ENCODE measurements at regions not wholly inside any gene's neighbourhood (a gene's known extent, or its start where the extent isn't known, plus 50 kb on each side); places are given as distances from the start of the nearest gene placed in this dataset.

GRCh38 chr9:108631496-108632285 is 224.1 kb downstream of the ACTL7B start:
- Histone ChIP-seq H3K36me3 (ENCODE audit: control insufficient read depth, insufficient read depth, low read length) (no peaks in the 10 kb centered on the region), H3K4me1 (ENCODE audit: control insufficient read depth, insufficient read depth, low read length) (no peaks in the 10 kb centered on the region), H3K27me3 (ENCODE audit: control insufficient read depth, insufficient read depth, low read length) (no peaks in the 10 kb centered on the region), H3K4me3 (ENCODE audit: low read depth, low read length) (no peak overlapping the region), H3K9ac (ENCODE audit: low read depth, low read length) (no peak overlapping the region), H3K9me3 (ENCODE audit: control insufficient read depth, insufficient read depth, low read length) (no peaks in the 10 kb centered on the region), H3K27ac (ENCODE audit: low read depth, low read length) (no peak overlapping the region)

GRCh38 chr9:108628316-108628715 is 227.5 kb downstream of the ACTL7B start:
- Histone ChIP-seq H3K4me1 (ENCODE audit: control insufficient read depth, insufficient read depth, low read length) (no peaks in the 10 kb centered on the region), H3K9ac (ENCODE audit: low read depth, low read length) (no peak overlapping the region), H3K9me3 (ENCODE audit: control insufficient read depth, insufficient read depth, low read length) (no peaks in the 10 kb centered on the region), H3K4me3 (ENCODE audit: low read depth, low read length) (no peak overlapping the region), H3K27me3 (ENCODE audit: control insufficient read depth, insufficient read depth, low read length) (no peaks in the 10 kb centered on the region), H3K36me3 (ENCODE audit: control insufficient read depth, insufficient read depth, low read length) (no peaks in the 10 kb centered on the region), H3K27ac (ENCODE audit: low read depth, low read length) (no peak overlapping the region)

GRCh38 chr9:108626743-108627142 is 229.0 kb downstream of the ACTL7B start:
- H3K9me3 ChIP-seq (ENCODE audit: control insufficient read depth, insufficient read depth, low read length), result no peaks in the 10 kb centered on the region
- no peaks in the 10 kb centered on the region for H3K27me3 ChIP-seq (ENCODE audit: control insufficient read depth, insufficient read depth, low read length)
- no peak overlapping the region for H3K4me3 ChIP-seq (ENCODE audit: low read depth, low read length)
- no peak overlapping the region for H3K27ac ChIP-seq (ENCODE audit: low read depth, low read length)
- H3K9ac ChIP-seq (ENCODE audit: low read depth, low read length), result no peak overlapping the region
- no peaks in the 10 kb centered on the region for H3K4me1 ChIP-seq (ENCODE audit: control insufficient read depth, insufficient read depth, low read length)
- H3K36me3 ChIP-seq (ENCODE audit: control insufficient read depth, insufficient read depth, low read length), result no peaks in the 10 kb centered on the region

GRCh38 chr9:108621991-108622855 is 233.6 kb downstream of the ACTL7B start:
- Histone ChIP-seq H3K36me3 (ENCODE audit: control insufficient read depth, insufficient read depth, low read length) (no peaks in the 10 kb centered on the region), H3K4me1 (ENCODE audit: control insufficient read depth, insufficient read depth, low read length) (no peaks in the 10 kb centered on the region), H3K27ac (ENCODE audit: low read depth, low read length) (no peak overlapping the region), H3K27me3 (ENCODE audit: control insufficient read depth, insufficient read depth, low read length) (no peaks in the 10 kb centered on the region), H3K9ac (ENCODE audit: low read depth, low read length) (no peak overlapping the region), H3K4me3 (ENCODE audit: low read depth, low read length) (no peak overlapping the region), H3K9me3 (ENCODE audit: control insufficient read depth, insufficient read depth, low read length) (no peaks in the 10 kb centered on the region)

- no peaks in the 10 kb centered on the region for H3K36me3 ChIP-seq (ENCODE audit: control insufficient read depth, insufficient read depth, low read length)
- no peaks in the 10 kb centered on the region for H3K4me1 ChIP-seq (ENCODE audit: control insufficient read depth, insufficient read depth, low read length)
- H3K9ac ChIP-seq (ENCODE audit: low read depth, low read length), result no peak overlapping the region
- H3K9me3 ChIP-seq (ENCODE audit: control insufficient read depth, insufficient read depth, low read length), result no peaks in the 10 kb centered on the region
- no peak overlapping the region for H3K4me3 ChIP-seq (ENCODE audit: low read depth, low read length)
- no peak overlapping the region for H3K27ac ChIP-seq (ENCODE audit: low read depth, low read length)
- H3K27me3 ChIP-seq (ENCODE audit: control insufficient read depth, insufficient read depth, low read length), result no peaks in the 10 kb centered on the region
Measured at GRCh38 chr9:108620767-108621166, 235.0 kb downstream of the ACTL7B start.

- Histone ChIP-seq H3K27me3 (ENCODE audit: control insufficient read depth, insufficient read depth, low read length) (no peaks in the 10 kb centered on the region), H3K36me3 (ENCODE audit: control insufficient read depth, insufficient read depth, low read length) (no peaks in the 10 kb centered on the region), H3K4me1 (ENCODE audit: control insufficient read depth, insufficient read depth, low read length) (no peaks in the 10 kb centered on the region), H3K4me3 (ENCODE audit: low read depth, low read length) (no peak overlapping the region), H3K27ac (ENCODE audit: low read depth, low read length) (no peak overlapping the region), H3K9me3 (ENCODE audit: control insufficient read depth, insufficient read depth, low read length) (no peaks in the 10 kb centered on the region), H3K9ac (ENCODE audit: low read depth, low read length) (no peak overlapping the region)
Measured at GRCh38 chr9:108618906-108619550, 236.8 kb downstream of the ACTL7B start.

GRCh38 chr9:108617676-108618075 is 238.1 kb downstream of the ACTL7B start:
- Histone ChIP-seq H3K4me3 (ENCODE audit: low read depth, low read length) (no peak overlapping the region), H3K27ac (ENCODE audit: low read depth, low read length) (no peak overlapping the region), H3K27me3 (ENCODE audit: control insufficient read depth, insufficient read depth, low read length) (no peaks in the 10 kb centered on the region), H3K9me3 (ENCODE audit: control insufficient read depth, insufficient read depth, low read length) (no peaks in the 10 kb centered on the region), H3K36me3 (ENCODE audit: control insufficient read depth, insufficient read depth, low read length) (no peaks in the 10 kb centered on the region), H3K4me1 (ENCODE audit: control insufficient read depth, insufficient read depth, low read length) (no peaks in the 10 kb centered on the region), H3K9ac (ENCODE audit: low read depth, low read length) (no peak overlapping the region)

GRCh38 chr9:108615152-108615551 is 240.6 kb downstream of the ACTL7B start:
- no peaks in the 10 kb centered on the region for H3K36me3 ChIP-seq (ENCODE audit: control insufficient read depth, insufficient read depth, low read length)
- no peaks in the 10 kb centered on the region for H3K4me1 ChIP-seq (ENCODE audit: control insufficient read depth, insufficient read depth, low read length)
- H3K4me3 ChIP-seq (ENCODE audit: low read depth, low read length), result no peak overlapping the region
- no peak overlapping the region for H3K27ac ChIP-seq (ENCODE audit: low read depth, low read length)
- H3K27me3 ChIP-seq (ENCODE audit: control insufficient read depth, insufficient read depth, low read length), result no peaks in the 10 kb centered on the region
- no peak overlapping the region for H3K9ac ChIP-seq (ENCODE audit: low read depth, low read length)
- H3K9me3 ChIP-seq (ENCODE audit: control insufficient read depth, insufficient read depth, low read length), result no peaks in the 10 kb centered on the region

- H3K9me3 ChIP-seq (ENCODE audit: control insufficient read depth, insufficient read depth, low read length), result no peaks in the 10 kb centered on the region
- H3K36me3 ChIP-seq (ENCODE audit: control insufficient read depth, insufficient read depth, low read length), result no peaks in the 10 kb centered on the region
- no peak overlapping the region for H3K27ac ChIP-seq (ENCODE audit: low read depth, low read length)
- H3K4me3 ChIP-seq (ENCODE audit: low read depth, low read length), result no peak overlapping the region
- no peaks in the 10 kb centered on the region for H3K27me3 ChIP-seq (ENCODE audit: control insufficient read depth, insufficient read depth, low read length)
- H3K4me1 ChIP-seq (ENCODE audit: control insufficient read depth, insufficient read depth, low read length), result no peaks in the 10 kb centered on the region
- H3K9ac ChIP-seq (ENCODE audit: low read depth, low read length), result no peak overlapping the region
Measured at GRCh38 chr9:108612513-108612912, 243.3 kb downstream of the ACTL7B start.

GRCh38 chr9:108609897-108610253 is 245.9 kb downstream of the ACTL7B start:
- no peaks in the 10 kb centered on the region for H3K4me1 ChIP-seq (ENCODE audit: control insufficient read depth, insufficient read depth, low read length)
- H3K36me3 ChIP-seq (ENCODE audit: control insufficient read depth, insufficient read depth, low read length), result no peaks in the 10 kb centered on the region
- no peaks in the 10 kb centered on the region for H3K9me3 ChIP-seq (ENCODE audit: control insufficient read depth, insufficient read depth, low read length)
- no peak overlapping the region for H3K27ac ChIP-seq (ENCODE audit: low read depth, low read length)
- H3K27me3 ChIP-seq (ENCODE audit: control insufficient read depth, insufficient read depth, low read length), result no peaks in the 10 kb centered on the region
- H3K4me3 ChIP-seq (ENCODE audit: low read depth, low read length), result no peak overlapping the region
- H3K9ac ChIP-seq (ENCODE audit: low read depth, low read length), result no peak overlapping the region

Data from HUES48 (cell line).